GM12891 (cell line): ENCODE measurements at regions not wholly inside any gene's neighbourhood (a gene's known extent, or its start where the extent isn't known, plus 50 kb on each side); places are given as distances from the start of the nearest gene placed in this dataset.

Experiments used
- POLR2A ChIP-seq: IDR thresholded peaks from 2 replicates; pipeline ENCODE4 v1.6.1; 2011; ENCODE audit warnings: low read depth, low read length, control low read depth
- POLR2AphosphoS5 ChIP-seq: IDR thresholded peaks from 2 replicates; pipeline ENCODE4 v1.6.1; 2011; ENCODE audit warnings: low read depth, low read length, control low read depth
- POU2F2 ChIP-seq: IDR thresholded peaks from 2 replicates; pipeline ENCODE4 v1.6.1; 2011; ENCODE audit warnings: low read depth, mild to moderate bottlenecking, control low read depth, low read length, moderate library complexity
- SPI1 ChIP-seq: IDR thresholded peaks from 2 replicates; pipeline ENCODE4 v1.6.1; 2011; ENCODE audit warnings: low read depth, low read length, control low read depth
- TAF1 ChIP-seq: IDR thresholded peaks from 2 replicates; pipeline ENCODE4 v1.6.1; 2011; ENCODE audit warnings: low read depth, low read length, control low read depth

- TF ChIP-seq POLR2AphosphoS5 (no peak), POLR2A (no peak), SPI1 (no peak), TAF1 (no peak), POU2F2 (no peak)
These were observed 800.9 kb downstream of the DNAH5 start for GRCh38 chr5:13143630-13144029.
